Stimulated activated CD4-positive, alpha-beta T cell treated with anti-CD3 and anti-CD28 coated beads, Interleukin-15, amount 100 ng/mL, for 24 hours (primary cell): ENCODE measurements at regions not wholly inside any gene's neighbourhood (a gene's known extent, or its start where the extent isn't known, plus 50 kb on each side); places are given as distances from the start of the nearest gene placed in this dataset.
"Not testable (repeated sequence)": the region's sequence is repeated elsewhere in the genome, so short reads cannot be mapped to it uniquely, and the experiment has no call there.

ENCODE experiments used
- DNase-seq: peaks from one replicate; pipeline ENCODE4 v3.0.0-alpha.2; 2020

- DNase-seq = no peak
These were observed 657.2 kb upstream of the ROBO1 start for GRCh38 chr3:80424951-80425350.

- DNase-seq = no peak
These were observed 640.4 kb upstream of the ROBO1 start for GRCh38 chr3:80408030-80408721.

- no peak for DNase-seq
These were observed 637.8 kb upstream of the ROBO1 start for GRCh38 chr3:80405618-80406017.

GRCh38 chr3:80395023-80395422 is 627.2 kb upstream of the ROBO1 start:
- no peak for DNase-seq

- DNase-seq = no peak
These were observed 623.8 kb upstream of the ROBO1 start for GRCh38 chr3:80391573-80391972.

- no peak for DNase-seq
These were observed 617.0 kb upstream of the ROBO1 start for GRCh38 chr3:80384811-80385210.

- DNase-seq = no peak
These were observed 606.6 kb upstream of the ROBO1 start for GRCh38 chr3:80374423-80374822.

GRCh38 chr3:80368616-80369015 is 600.8 kb upstream of the ROBO1 start:
- DNase-seq = no peak

- DNase-seq = no peak
These were observed 599.2 kb upstream of the ROBO1 start for GRCh38 chr3:80366808-80367548.

- DNase-seq = no peak
These were observed 590.0 kb upstream of the ROBO1 start for GRCh38 chr3:80357761-80358160.

- DNase-seq = no peak
These were observed 587.3 kb upstream of the ROBO1 start for GRCh38 chr3:80355144-80355543.

- DNase-seq = no peak
These were observed 583.4 kb upstream of the ROBO1 start for GRCh38 chr3:80351201-80351600.

- DNase-seq = no peak
These were observed 583.0 kb upstream of the ROBO1 start for GRCh38 chr3:80350771-80351170.

GRCh38 chr3:80338366-80338765 is 570.6 kb upstream of the ROBO1 start:
- no peak for DNase-seq

- no peak for DNase-seq
These were observed 566.7 kb upstream of the ROBO1 start for GRCh38 chr3:80334534-80334933.

- no peak for DNase-seq
These were observed 563.8 kb upstream of the ROBO1 start for GRCh38 chr3:80331494-80332170.

GRCh38 chr3:80314541-80314940 is 546.7 kb upstream of the ROBO1 start:
- not testable (repeated sequence) for DNase-seq

GRCh38 chr3:80308637-80309036 is 540.8 kb upstream of the ROBO1 start:
- no peak for DNase-seq

GRCh38 chr3:80307844-80308243 is 540.0 kb upstream of the ROBO1 start:
- no peak for DNase-seq

GRCh38 chr3:80297720-80298119 is 529.9 kb upstream of the ROBO1 start:
- no peak for DNase-seq

GRCh38 chr3:80285388-80285787 is 517.6 kb upstream of the ROBO1 start:
- DNase-seq = no peak

GRCh38 chr3:80283783-80284182 is 516.0 kb upstream of the ROBO1 start:
- no peak for DNase-seq

- DNase-seq = no peak
These were observed 510.3 kb upstream of the ROBO1 start for GRCh38 chr3:80278056-80278455.

GRCh38 chr3:80275120-80275519 is 507.3 kb upstream of the ROBO1 start:
- no peak for DNase-seq
